ENCODE measurements at regions not wholly inside any gene's neighbourhood (a gene's known extent, or its start where the extent isn't known, plus 50 kb on each side); places are given as distances from the start of the nearest gene placed in this dataset.

DNA sequence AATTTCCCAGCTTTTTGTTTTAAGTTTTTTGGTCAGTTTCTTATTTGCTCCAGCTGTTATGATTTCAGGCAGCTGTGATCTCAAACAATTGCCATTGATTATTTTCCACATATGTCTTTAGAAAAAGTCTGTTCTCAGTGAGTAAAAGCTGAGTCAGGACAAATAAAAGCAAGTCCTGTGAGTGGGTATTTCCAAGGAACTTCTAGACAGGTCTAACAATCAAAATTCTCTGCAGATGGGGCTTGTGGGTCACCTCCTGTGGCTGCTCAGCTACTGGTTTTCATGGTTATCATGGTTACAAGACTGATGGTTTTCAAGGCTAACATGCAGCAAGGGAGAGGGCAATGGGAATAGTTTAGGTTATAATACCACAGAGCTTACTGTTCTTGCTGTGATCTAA is 585.7 kb downstream of the LMO4 start:
- Histone ChIP-seq H3K36me3 (ENCODE audit: control insufficient read depth, insufficient read depth, low read length) (no peaks in the 10 kb centered on the region), H3K4me1 (ENCODE audit: control insufficient read depth, insufficient read depth, low read length, poor library complexity, severe bottlenecking) (no peaks in the 10 kb centered on the region), H3K27ac (ENCODE audit: low read depth, low read length, severe bottlenecking) (no peak overlapping the region), H3K9me3 (ENCODE audit: control insufficient read depth, low read length) (no peaks in the 10 kb centered on the region), H3K4me3 (ENCODE audit: extremely low read depth, insufficient read depth, low read length, poor library complexity, severe bottlenecking) (no peak overlapping the region)

DNA sequence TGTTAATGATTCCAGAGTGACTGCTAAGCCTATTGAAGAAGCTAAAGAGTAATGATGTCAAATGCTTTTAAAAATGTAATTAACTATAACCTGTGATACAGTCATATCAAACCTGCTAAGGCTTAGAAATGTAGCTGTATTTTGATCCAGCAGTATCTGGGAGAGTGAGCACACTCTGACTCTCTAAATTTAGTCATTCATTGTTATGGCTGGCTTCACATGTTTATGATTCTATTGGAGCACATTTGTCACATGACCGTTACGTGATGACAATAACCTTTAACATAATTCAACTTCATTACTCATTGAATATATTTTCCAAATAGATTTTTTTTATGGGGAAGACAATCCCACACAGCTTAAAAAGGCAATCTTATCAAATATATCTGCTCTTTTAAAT is 587.1 kb downstream of the LMO4 start:
- no peak overlapping the region for H3K27ac ChIP-seq (ENCODE audit: low read depth, low read length, severe bottlenecking)
- no peaks in the 10 kb centered on the region for H3K36me3 ChIP-seq (ENCODE audit: control insufficient read depth, insufficient read depth, low read length)
- WGBS, 2 experiments (ENCODE audit: insufficient coverage in 2 of 2): 100% methylated on average over 1 of the region's 2 CpGs; no CpG with 5 or more reads in 1 of the 2 experiments
- no peak overlapping the region for H3K4me3 ChIP-seq (ENCODE audit: extremely low read depth, insufficient read depth, low read length, poor library complexity, severe bottlenecking)
- no peaks in the 10 kb centered on the region for H3K4me1 ChIP-seq (ENCODE audit: control insufficient read depth, insufficient read depth, low read length, poor library complexity, severe bottlenecking)
- no peaks in the 10 kb centered on the region for H3K9me3 ChIP-seq (ENCODE audit: control insufficient read depth, low read length)

DNA sequence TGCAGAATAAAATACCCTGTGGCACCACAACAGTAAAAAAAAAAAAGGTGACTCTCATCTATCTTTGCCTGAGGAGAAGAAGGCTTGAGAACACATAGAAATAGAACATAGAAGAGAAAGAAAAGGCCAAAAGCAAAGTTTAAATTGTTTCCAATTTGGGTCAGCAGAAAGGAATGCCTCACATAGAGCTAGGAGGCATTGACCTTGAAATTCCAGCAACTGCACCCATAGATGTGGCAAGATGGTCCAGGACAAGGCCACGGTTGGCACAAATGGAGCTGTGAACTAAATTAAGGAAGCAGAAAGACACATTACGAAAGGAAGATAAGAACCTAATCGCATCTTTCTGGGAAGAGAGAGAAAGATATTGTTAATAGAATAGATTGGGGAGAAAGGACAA is 588.3 kb downstream of the LMO4 start:
- Histone ChIP-seq H3K4me3 (ENCODE audit: extremely low read depth, insufficient read depth, low read length, poor library complexity, severe bottlenecking) (no peak overlapping the region), H3K9me3 (ENCODE audit: control insufficient read depth, low read length) (no peaks in the 10 kb centered on the region), H3K36me3 (ENCODE audit: control insufficient read depth, insufficient read depth, low read length) (no peaks in the 10 kb centered on the region), H3K4me1 (ENCODE audit: control insufficient read depth, insufficient read depth, low read length, poor library complexity, severe bottlenecking) (no peaks in the 10 kb centered on the region), H3K27ac (ENCODE audit: low read depth, low read length, severe bottlenecking) (no peak overlapping the region)
- 85 to 89% methylated on average over 3 of the region's 3 CpGs for WGBS, 2 experiments (ENCODE audit: insufficient coverage in 2 of 2)

GRCh38 chr1:87918398-87918797 is 589.7 kb downstream of the LMO4 start:
- 75% methylated on average over 1 of the region's 1 CpG; no CpG with 5 or more reads in 1 of the 2 experiments for WGBS, 2 experiments (ENCODE audit: insufficient coverage in 2 of 2)
- Histone ChIP-seq H3K36me3 (ENCODE audit: control insufficient read depth, insufficient read depth, low read length) (no peaks in the 10 kb centered on the region), H3K27ac (ENCODE audit: low read depth, low read length, severe bottlenecking) (no peak overlapping the region), H3K9me3 (ENCODE audit: control insufficient read depth, low read length) (no peaks in the 10 kb centered on the region), H3K4me1 (ENCODE audit: control insufficient read depth, insufficient read depth, low read length, poor library complexity, severe bottlenecking) (no peaks in the 10 kb centered on the region), H3K4me3 (ENCODE audit: extremely low read depth, insufficient read depth, low read length, poor library complexity, severe bottlenecking) (no peak overlapping the region)

DNA sequence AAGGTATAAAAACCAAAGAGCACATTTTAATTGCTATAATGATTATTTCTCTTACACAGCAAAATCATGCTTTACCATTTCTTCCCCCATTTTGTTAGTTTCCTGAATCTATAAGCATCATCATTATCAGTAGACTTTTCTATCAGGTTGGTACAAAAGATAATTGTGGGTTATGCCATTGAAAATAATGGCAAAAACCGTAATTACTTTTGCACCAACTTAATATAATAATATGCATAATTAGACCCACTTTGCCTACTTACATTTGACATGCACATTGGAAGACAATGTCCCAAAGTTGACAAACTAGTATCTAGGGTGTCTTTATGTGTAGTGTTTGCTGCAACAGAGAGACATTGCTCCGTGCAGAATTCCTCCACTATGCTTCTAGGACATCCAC is 594.2 kb downstream of the LMO4 start:
- H3K4me3 ChIP-seq (ENCODE audit: extremely low read depth, insufficient read depth, low read length, poor library complexity, severe bottlenecking): no peak overlapping the region
- 100% methylated on average over 1 of the region's 2 CpGs; no CpG with 5 or more reads in 1 of the 2 experiments for WGBS, 2 experiments (ENCODE audit: insufficient coverage in 2 of 2)
- H3K4me1 ChIP-seq (ENCODE audit: control insufficient read depth, insufficient read depth, low read length, poor library complexity, severe bottlenecking): no peaks in the 10 kb centered on the region
- H3K36me3 ChIP-seq (ENCODE audit: control insufficient read depth, insufficient read depth, low read length): no peaks in the 10 kb centered on the region
- no peaks in the 10 kb centered on the region for H3K9me3 ChIP-seq (ENCODE audit: control insufficient read depth, low read length)
- no peak overlapping the region for H3K27ac ChIP-seq (ENCODE audit: low read depth, low read length, severe bottlenecking)

DNA sequence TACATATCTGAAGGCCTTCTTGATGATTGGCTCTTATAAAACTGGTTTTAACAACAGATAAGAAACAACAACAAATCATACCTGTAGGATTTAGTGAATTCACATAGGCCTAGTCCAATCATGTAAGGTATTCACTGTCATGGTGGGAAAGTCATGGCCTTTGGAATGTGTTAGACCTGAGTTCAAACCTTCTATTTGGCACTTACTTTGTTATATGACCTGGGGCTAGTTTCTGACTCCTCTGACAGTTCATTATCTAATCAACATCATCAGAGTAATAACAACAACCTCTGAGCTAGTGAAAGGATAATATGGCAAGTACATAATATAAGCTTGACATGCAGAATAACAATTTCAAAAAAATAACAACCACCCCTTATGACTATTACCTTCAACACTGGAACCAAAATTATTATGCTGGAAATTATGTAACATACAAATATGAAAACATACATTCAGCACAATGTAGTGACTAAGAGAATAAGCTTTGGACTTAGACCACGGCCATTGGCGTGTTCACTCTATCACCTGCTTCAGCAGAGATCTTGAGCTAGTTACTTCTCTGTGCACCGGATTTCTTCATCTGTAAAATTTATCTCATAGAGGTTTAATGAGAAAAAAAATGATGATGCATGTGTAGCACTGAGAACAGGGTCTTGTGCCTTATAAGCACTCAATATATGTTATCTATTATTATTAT is 597.6 kb downstream of the LMO4 start:
- H3K4me3 ChIP-seq (ENCODE audit: extremely low read depth, insufficient read depth, low read length, poor library complexity, severe bottlenecking): no peak overlapping the region
- H3K27ac ChIP-seq (ENCODE audit: low read depth, low read length, severe bottlenecking): no peak overlapping the region
- WGBS, 2 experiments (ENCODE audit: insufficient coverage in 2 of 2): 75 to 100% methylated on average over 2 of the region's 3 CpGs
- H3K36me3 ChIP-seq (ENCODE audit: control insufficient read depth, insufficient read depth, low read length): no peaks in the 10 kb centered on the region
- H3K9me3 ChIP-seq (ENCODE audit: control insufficient read depth, low read length): no peaks in the 10 kb centered on the region
- H3K4me1 ChIP-seq (ENCODE audit: control insufficient read depth, insufficient read depth, low read length, poor library complexity, severe bottlenecking): no peaks in the 10 kb centered on the region

DNA sequence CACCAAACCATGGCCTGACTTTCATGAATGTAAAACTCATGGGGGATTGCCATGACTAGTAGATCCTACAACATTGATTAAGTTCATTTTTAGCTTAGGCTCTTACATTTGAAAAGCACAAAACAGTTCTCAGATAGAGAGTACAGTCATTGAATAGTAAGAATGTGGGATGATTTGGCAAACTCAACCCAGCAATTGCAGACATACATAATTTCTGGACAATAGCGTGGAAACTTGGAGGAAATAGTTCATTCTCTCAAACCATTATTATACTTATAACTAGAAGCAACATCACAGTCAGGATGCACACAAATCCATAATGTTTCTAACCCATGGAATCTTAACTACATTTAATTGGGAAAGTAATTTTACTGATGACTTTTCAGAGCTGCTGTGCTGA is 598.2 kb downstream of the LMO4 start:
- Histone ChIP-seq H3K9me3 (ENCODE audit: control insufficient read depth, low read length) (no peaks in the 10 kb centered on the region), H3K4me1 (ENCODE audit: control insufficient read depth, insufficient read depth, low read length, poor library complexity, severe bottlenecking) (no peaks in the 10 kb centered on the region), H3K36me3 (ENCODE audit: control insufficient read depth, insufficient read depth, low read length) (no peaks in the 10 kb centered on the region), H3K27ac (ENCODE audit: low read depth, low read length, severe bottlenecking) (no peak overlapping the region), H3K4me3 (ENCODE audit: extremely low read depth, insufficient read depth, low read length, poor library complexity, severe bottlenecking) (no peak overlapping the region)
- WGBS, 2 experiments (ENCODE audit: insufficient coverage in 2 of 2): no CpG with 5 or more reads among the region's 1 CpG

DNA sequence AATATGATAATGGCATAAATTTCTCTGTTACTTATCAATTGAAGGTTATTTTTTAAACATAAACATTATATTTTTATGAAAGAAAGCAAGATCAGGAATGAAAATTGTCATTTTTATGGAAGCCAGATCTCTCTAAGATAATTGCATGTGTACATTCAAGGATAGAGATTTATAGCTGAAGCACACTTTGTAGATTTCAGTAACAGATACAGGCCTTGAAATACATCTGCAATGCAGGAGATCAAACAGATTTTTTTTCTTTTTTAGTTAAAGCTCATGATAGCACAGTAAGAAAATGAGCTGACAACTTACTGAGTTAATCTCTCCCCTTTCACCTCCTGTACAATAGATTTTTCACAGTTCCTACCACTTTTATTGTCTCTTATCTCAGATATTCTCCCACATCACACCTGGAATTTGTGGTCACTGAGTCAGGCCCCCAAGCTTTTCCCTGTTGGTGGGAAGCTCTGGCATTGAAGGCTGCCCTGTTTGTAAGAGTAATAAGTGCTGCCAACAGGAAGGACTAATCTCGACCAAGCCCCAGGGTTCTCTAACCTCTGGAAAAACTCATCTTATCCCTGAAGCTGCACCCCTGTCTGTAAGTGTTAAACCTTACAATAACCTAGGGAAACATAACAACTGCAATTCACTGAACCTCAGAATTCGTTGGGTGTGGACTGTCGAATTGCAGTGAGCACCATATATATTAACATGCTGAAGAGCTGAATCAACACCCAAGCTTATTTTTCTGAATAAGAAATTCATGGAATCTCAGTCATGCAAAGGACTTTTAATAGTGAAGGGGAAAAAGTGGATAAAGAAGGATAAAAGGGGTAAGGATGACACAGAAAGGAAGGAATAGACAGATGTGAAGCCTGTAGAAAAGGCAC is 599.0 kb downstream of the LMO4 start:
- no peaks in the 10 kb centered on the region for H3K36me3 ChIP-seq (ENCODE audit: control insufficient read depth, insufficient read depth, low read length)
- no peak overlapping the region for H3K27ac ChIP-seq (ENCODE audit: low read depth, low read length, severe bottlenecking)
- WGBS, 2 experiments (ENCODE audit: insufficient coverage in 2 of 2): 86 to 100% methylated on average over 1 of the region's 3 CpGs
- H3K4me1 ChIP-seq (ENCODE audit: control insufficient read depth, insufficient read depth, low read length, poor library complexity, severe bottlenecking): no peaks in the 10 kb centered on the region
- H3K9me3 ChIP-seq (ENCODE audit: control insufficient read depth, low read length): no peaks in the 10 kb centered on the region
- H3K4me3 ChIP-seq (ENCODE audit: extremely low read depth, insufficient read depth, low read length, poor library complexity, severe bottlenecking): no peak overlapping the region

DNA sequence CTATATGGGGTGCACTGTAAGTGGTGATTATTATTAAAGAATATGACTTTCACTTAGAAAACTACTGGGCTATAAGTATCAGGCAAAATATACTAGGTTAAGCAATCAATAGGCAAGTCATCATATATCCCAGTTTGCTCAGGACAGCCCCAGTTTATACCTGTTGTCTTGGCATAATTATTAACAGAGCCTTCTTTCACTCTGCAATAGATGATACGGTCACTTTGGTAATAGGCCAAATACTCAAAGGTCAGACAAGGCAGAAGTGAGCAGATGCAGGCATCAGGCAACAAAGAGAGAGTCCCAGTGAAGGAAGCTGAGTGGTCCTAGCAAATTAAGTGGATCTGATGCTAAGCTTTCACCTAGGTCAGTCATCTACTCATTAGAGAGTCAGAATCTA is 599.9 kb downstream of the LMO4 start:
- 80 to 89% methylated on average over 1 of the region's 1 CpG for WGBS, 2 experiments (ENCODE audit: insufficient coverage in 2 of 2)
- no peak overlapping the region for H3K27ac ChIP-seq (ENCODE audit: low read depth, low read length, severe bottlenecking)
- no peak overlapping the region for H3K4me3 ChIP-seq (ENCODE audit: extremely low read depth, insufficient read depth, low read length, poor library complexity, severe bottlenecking)
- no peaks in the 10 kb centered on the region for H3K9me3 ChIP-seq (ENCODE audit: control insufficient read depth, low read length)
- no peaks in the 10 kb centered on the region for H3K4me1 ChIP-seq (ENCODE audit: control insufficient read depth, insufficient read depth, low read length, poor library complexity, severe bottlenecking)
- H3K36me3 ChIP-seq (ENCODE audit: control insufficient read depth, insufficient read depth, low read length): no peaks in the 10 kb centered on the region

- Histone ChIP-seq H3K27ac (ENCODE audit: low read depth, low read length, severe bottlenecking) (no peak overlapping the region), H3K36me3 (ENCODE audit: control insufficient read depth, insufficient read depth, low read length) (no peaks in the 10 kb centered on the region), H3K4me1 (ENCODE audit: control insufficient read depth, insufficient read depth, low read length, poor library complexity, severe bottlenecking) (no peaks in the 10 kb centered on the region), H3K9me3 (ENCODE audit: control insufficient read depth, low read length) (no peaks in the 10 kb centered on the region), H3K4me3 (ENCODE audit: extremely low read depth, insufficient read depth, low read length, poor library complexity, severe bottlenecking) (no peak overlapping the region)
- WGBS, 2 experiments (ENCODE audit: insufficient coverage in 2 of 2): 100% methylated on average over 1 of the region's 1 CpG; no CpG with 5 or more reads in 1 of the 2 experiments
These were observed 601.2 kb downstream of the LMO4 start for GRCh38 chr1:87929906-87930305.

DNA sequence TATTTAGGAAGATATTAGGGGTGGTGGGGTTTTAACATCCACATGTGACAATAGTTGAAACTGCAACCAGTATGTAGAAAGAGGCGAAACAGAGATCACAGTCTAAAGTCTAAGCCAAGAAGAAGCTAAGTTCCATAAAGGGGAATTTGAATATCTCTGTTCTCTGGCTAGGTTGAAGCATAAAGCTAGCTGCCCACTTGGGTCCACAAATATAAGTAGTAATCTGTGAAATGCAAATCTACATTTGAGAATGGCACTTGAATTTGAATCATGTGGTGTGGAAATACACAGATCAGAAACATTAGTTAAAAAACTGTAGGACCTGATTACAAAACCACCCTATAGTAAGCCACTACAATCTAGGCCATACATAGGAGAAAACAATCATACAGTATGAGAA is 602.1 kb downstream of the LMO4 start:
- 70 to 83% methylated on average over 1 of the region's 1 CpG for WGBS, 2 experiments (ENCODE audit: insufficient coverage in 2 of 2)
- Histone ChIP-seq H3K36me3 (ENCODE audit: control insufficient read depth, insufficient read depth, low read length) (no peaks in the 10 kb centered on the region), H3K27ac (ENCODE audit: low read depth, low read length, severe bottlenecking) (no peak overlapping the region)

More for the DNA sequence above, 602.1 kb downstream of the LMO4 start:
- Histone ChIP-seq H3K9me3 (ENCODE audit: control insufficient read depth, low read length) (no peaks in the 10 kb centered on the region), H3K4me3 (ENCODE audit: extremely low read depth, insufficient read depth, low read length, poor library complexity, severe bottlenecking) (no peak overlapping the region), H3K4me1 (ENCODE audit: control insufficient read depth, insufficient read depth, low read length, poor library complexity, severe bottlenecking) (no peaks in the 10 kb centered on the region)

All from mesodermal cell (in vitro differentiated cells).